ENCODE measurements at regions not wholly inside any gene's neighbourhood (a gene's known extent, or its start where the extent isn't known, plus 50 kb on each side); places are given as distances from the start of the nearest gene placed in this dataset.

DNA sequence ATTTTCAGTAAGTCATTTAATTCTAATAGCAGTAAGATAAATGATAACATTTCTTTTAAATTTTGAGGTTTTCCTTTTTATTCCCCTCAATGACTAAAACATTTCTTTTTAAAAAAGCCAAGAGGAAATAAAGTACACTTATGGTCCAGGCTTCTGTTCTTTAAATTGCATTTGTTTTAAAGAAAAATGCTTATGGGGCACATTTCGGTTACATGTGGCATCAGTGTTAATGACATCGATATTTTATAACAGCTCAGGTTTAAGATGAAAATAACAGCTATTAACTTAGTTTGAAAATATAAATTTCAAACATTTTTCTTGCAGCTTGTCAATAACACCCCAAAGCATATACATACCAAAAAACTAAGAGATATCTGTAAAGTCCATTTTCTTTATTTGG lies 1161.1 kb downstream of the PCDH18 start:
- DNase-seq: no peak

DNA sequence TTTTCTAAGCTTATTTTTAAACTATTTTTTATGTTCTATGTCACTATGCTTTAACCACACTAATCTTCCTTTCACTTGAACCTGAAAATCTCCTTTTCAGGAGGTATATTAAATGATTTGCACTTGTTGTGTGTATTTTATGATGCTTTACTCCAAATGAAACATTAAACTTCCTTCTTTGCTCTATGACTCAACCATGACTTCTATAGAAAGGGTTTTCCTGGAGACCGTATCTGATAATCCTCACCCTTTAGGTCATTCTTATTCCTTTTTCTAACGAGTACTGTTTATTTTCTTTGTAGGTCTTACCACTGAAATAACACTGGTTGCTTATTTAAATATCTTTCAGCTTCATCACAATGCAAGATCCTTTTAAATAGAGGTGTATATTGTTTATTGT lies 1163.2 kb downstream of the PCDH18 start:
- DNase-seq: no peak

DNA sequence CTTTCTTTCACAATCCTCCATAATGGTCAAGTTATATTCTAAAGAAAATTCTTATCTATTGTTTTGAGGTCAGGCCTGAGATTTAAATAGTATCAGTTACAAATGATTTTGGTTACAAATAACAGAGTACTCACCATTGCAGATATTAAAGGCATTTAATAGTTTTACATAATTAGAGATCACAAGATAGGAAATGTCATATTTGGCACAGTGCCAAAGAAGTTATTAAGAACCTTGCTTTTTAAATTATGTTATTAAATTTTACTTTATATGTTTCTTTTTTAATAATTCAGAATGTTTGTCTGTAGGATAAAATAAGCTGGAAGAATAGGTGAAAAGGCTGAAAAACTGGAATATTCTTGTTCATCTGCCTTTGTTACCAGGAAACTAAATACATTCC lies 1174.7 kb downstream of the PCDH18 start:
- no peak for DNase-seq

DNA sequence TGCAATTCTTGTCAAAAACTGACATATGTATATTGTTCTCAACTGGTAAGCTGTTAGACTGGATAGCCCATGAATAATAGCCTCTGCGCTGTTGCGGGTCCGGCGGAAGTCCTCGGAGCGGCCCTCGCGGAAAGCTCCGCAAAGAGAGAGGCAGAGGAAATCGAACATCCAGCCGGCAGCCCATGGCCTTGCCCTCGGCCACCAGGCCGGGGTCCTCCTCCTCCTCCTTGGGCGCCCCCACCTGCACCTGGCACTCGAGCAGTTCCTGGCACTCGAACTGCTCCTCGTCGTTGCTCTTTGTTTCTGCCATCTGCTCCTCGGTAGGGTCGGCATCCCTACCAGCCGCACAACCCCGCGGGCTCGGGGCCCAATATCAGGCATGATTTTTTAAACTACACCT lies 1176.3 kb downstream of the PCDH18 start:
- no peak for DNase-seq

DNA sequence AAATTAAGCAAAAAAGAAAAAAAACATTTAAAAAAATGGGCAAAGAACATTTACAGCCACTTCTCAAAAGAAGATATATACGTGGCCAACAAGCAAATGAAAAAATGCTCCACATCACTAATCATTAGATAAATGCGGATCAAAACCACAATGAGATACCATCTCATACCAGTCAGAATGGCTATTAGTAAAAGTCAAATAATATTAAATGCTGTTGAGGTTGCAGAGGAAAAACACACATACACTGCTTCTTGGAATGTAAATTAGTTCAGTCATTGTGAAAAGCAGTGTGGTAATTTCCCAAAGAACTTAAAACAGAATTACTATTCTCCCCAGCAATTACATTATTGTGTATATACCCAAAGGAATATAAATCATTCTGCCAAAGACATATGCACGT lies 1189.0 kb downstream of the PCDH18 start:
- DNase-seq: no peak

DNA sequence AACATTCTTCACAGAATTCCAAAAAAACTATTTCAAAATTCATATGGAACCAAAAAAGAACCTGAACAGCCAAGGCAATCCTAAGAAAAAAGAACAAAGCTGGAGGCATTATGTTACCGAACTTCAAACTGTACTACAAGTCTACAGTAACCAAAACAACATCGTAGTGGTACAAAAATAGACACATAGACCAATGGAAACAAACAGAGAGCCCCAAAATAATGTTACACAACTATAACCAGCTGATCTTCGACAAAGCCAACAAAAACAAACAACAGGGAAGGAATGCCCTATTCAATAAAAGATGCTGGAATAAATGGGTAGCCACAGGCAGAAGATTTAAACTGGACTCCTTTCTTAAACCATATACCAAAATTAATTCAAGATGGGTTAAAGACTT lies 1189.6 kb downstream of the PCDH18 start:
- no peak for DNase-seq

DNA sequence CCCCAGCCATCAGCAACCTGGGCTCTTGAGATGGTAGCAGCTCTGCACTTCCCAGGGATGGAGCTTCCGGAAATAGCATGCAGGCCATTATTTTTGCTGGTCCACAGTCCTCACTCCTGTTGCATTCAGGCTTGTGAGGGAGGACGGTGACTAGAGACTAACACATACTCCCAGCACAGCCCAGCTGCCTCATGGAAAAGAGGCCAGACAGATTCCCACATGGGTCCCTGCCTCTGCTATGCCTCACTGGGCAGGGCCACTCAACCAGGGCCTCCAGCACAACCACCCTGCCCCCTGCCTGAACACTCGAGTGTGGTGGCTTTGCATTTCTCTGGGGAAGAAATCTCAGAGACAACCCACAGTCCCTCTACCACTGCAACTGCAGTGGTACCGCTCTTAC lies 1195.1 kb downstream of the PCDH18 start:
- DNase-seq: no peak

DNA sequence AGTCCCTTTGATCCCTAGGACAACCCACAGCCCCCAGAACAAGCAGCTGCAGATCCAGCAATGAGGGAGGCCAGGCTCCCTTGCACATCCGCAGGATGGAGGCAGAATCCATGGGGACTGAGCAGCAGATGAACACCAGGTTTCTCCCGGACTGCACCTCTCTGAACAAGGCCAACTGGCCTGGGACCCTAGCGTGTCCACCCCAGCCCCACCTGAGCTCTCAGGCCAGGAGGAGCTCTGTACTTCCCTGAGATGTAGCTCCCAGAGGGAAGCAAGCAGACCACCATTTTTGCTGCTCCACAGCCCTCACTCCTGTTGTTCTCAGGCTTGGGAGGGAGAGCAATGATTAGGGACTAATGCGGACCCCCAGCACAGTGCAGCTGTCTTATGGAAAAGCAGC lies 1195.8 kb downstream of the PCDH18 start:
- DNase-seq: no peak

DNA sequence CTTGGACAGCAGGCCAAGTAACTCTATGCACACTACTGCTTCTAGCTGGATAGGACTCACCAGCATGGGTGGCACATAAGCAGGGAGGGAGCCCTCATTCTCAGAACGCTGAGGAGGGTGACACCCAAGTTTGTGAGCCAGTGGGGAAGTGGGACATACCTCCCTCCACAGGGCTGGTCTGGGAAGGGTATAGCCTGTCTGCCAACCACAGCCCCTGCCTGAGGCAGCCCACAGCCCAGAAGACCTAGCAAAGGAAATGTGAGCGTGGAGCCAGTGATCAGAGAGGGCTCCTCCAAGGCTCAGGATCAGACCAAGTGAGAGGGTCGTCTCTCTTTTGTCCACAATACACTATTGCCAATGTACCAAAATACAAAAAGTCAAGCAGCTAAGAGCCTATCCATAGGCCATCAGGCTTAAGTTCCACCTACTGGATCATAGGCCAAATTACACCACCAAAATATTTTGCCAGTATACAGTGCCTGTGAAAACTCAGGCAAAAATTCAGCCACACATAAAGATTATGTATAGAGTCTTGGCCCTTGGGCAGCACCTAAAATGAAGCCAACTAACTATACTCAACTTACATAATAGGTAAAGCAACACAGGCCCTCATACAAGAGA lies 1203.1 kb downstream of the PCDH18 start:
- no peak for DNase-seq

DNA sequence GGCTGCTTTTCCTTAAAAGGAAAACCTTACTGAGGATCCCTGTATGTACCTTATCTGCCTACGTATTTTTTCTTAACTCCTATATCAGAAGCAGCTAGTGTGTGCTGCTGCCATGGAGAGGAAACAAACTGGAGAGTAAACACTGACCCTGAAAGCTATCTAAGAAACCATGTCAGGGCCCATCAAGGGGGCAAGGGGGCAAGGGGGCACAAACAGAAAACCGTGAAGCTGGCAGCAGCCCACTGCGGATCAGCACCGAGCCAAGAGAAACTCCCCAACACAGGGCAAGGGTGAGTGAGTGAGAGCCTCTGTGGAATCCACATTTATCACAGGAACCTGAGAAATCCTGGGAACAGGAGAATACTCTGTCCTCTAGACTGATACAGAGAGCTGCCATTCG lies 1204.2 kb downstream of the PCDH18 start:
- DNase-seq: no peak

DNA sequence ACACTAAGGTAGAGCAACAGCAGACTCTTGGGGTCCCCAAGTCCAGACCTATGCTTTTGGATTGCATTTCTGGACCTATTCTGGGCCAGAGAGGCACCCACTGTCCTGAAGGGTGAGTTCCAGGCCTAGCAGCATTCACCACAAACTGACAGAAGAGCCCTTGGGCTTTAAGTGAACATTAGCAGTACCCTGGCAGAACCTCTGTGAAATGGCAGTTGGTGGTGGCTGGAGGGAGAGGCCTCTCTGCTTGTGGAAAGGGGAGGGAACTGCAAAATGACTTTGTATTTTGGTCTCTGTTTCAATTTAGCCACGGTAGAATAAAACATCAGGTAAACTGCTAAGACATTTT lies 1211.9 kb downstream of the PCDH18 start:
- no peak for DNase-seq

DNA sequence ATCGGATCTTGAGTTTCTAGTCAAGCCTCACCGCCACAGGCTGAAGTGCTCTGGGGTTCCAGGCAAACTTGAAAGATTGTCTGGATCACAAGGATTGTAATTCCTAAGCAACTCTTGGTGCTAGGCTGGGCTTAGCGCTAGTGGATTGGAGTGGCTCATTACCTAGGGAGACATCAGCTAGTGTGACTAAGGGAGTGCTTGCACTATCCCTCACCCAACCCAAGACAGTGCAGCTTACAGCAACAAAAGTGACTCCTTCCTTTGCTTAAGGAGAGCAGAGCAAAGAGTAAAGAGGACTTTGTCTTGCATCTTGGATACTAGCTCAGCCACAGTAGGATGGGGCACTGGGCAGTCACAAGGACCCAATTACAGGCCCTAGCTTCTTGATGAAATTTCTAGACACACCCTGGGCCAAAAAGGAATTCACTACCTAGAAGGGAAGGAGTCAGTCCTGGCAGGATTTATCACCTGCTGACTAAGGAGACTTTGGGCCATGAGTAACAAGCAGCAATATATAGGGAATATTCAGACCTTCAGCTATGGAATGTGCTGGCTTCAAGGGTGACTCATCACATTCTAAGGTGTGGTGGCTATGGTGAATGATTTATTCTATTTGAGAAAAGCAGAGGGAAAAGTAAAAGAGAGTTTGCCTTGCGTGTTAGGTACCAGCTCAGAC lies 1212.4 kb downstream of the PCDH18 start:
- DNase-seq: no peak

DNA sequence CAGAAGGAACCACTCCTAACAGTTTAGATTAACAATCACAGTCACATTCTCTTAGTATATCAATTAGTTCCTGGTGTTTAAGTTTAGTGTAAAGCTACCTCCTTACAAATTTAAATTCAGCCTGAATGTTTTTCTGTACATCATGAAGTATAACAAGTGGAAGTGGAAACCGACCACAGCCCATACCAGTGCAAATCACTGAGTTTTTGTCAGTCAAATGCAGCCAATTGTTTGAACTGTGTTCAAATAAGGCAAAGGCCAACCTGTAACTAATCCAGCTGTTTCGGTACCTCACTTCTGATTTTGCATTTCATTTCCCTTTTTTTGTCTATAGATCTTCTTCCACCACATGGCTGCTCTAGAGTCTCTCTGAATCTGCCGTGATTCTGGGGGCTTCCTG lies 1215.3 kb downstream of the PCDH18 start:
- no peak for DNase-seq

DNA sequence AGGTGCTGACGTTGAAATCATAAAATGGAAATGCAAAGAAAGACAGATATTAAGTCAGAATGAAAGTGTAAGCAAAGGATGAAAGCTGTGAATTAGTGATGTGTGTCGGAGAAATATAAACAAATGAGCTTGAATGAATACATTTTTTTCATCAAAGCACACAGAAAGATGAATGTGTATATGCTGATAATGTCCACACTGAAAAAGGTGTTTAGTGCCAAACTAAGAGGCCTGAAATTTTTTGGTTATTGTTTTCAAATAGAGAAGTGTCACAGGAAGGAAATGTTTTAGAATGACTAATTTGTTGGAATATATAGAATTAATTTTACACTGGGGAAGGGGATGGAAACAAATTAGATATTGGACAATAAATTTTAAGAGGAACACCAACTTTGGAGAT lies 1217.6 kb downstream of the PCDH18 start:
- no peak for DNase-seq

DNA sequence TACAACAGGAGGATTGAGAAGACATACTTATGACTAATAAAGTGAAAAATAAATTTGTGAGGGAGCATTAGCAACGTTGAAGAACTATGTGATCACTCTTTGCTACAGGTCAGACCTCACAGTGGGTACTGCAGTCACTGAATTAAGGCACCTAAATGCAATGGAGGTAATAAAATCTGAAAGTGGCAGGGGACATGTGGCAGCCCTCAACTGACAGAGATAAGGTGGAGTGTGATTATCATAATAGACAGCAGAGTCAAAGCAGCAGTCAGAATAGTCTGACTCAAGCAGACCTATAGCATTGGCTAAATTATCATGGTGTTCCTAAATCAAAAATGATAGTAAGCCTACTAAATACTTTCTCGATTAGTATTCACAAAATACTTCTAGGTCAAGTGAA lies 1220.5 kb downstream of the PCDH18 start:
- no peak for DNase-seq

DNA sequence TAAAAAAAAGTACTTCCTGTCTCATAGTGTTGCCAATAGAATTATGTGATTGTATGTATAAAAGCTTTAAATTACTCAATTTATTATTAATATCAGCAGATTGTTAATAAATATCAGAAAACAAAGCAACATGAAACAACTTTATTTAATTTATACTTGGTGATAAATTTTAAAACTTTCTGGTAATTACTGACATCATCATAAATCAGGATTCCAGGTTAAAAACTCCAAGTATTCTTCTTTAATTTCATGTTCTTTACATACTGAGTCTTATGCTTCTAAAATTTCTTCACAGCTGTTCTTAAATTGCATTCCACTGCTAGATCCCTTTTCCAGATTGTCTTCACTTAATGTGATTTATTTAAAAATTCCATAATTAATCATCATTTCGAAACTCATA lies 1224.5 kb downstream of the PCDH18 start:
- DNase-seq: no peak

DNA sequence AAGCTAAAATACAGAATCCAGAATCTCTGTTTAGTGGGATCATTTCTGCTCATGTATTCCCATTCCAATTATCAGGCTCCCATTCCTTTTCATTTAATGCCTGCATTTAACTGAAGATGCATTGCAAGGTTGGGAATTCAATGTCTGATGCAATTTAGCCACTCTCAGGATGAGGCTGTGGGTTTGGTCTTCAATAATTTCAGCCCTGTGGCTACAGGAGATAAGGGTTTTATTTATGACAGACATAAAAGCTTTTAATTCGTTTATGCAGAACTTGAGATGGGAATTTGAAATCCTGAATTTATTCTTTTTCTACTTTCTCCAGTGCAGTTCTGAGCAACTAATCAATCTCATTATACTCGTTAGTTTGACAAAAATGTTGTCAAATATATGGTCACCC lies 1225.9 kb downstream of the PCDH18 start:
- no peak for DNase-seq

DNA sequence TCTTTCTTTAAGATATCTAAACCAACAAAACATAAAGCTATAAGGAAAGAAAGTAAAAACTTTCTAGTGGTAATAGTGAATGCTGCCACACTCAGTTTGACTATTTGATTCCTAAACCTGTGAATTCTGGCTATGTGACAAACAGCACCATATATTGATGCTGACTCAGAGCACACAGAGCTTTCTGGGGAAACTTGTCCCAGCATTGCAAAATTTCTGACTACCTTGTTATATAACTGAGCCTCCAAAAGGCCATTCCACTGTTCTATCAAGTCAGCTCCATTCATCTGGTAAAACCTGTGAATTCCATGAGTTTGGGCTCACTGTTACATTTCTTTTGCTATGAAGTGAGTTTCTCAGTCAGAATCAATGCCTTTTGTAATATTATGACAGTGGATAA lies 1229.7 kb downstream of the PCDH18 start:
- no peak for DNase-seq

DNA sequence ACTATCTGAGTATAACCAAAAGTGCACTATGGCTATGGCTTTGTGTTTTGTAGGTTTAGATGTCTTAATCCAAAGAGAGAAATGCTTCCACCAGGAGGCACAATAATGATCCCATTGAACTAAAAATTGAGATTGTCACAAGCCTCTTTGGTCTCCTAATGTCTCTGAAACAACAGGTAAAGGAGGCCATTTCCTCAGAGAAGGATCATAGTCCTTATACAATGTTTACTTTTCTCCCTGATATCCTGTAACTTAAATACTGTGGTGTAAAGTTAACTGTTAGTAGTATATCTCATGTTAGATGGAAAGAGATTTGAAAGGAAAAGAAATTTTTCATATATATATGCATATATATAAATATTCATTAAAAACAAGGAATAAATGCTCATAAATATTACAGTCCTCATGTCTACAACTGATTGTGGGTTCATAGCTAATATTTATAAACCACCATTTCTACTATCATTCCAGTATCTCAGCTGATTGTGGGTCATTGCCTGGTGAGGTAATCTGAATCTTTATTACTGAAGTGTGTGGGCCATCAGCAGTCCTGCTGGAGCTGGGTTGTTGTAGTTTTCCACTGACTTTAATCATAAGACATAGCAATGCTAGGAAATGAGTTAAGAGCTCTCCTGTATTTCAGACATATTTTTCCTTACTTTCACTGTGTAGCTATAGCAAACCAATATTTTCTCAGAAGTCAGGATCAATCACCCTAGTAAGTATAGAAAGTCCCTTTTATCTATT lies 1230.4 kb downstream of the PCDH18 start:
- no peak for DNase-seq

DNA sequence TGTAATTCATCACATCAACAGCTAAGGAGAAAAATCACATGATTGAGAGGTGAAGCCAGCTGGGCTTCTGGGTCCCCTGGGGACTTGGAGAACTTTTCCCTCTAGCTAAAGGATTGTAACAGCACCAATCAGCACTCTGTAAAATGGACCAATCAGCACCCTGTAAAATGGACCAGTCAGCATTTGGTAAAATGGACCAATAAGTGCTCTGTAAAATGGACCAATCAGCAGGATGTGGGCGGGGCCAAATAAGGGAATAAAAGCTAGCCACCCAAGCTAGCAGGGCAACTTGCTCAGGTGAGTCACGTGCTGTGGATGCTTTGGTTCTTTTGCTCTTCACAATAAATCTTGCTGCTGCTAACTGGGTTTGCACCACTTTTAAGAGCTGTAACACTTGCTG lies 1248.3 kb downstream of the PCDH18 start:
- DNase-seq: no peak

DNA sequence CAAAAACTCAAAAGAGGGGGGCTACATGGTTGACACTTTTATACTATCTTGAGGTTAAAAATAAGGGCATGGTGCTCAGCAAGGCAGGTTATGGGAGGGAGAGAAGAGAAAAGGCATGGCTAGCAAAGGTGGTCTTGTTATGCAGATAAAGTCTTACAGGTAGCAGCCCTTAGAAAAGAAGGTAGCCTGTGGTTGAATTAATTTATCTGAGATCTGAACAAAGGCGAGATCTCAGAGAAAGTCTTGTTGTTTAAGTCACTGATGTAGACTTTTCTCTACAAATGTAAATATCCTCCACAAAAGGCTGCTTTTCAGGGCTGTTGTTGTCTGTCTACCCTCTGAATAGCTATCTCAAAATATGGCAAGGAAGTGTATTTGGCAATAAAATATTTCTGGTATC lies 1250.4 kb downstream of the PCDH18 start:
- no peak for DNase-seq

DNA sequence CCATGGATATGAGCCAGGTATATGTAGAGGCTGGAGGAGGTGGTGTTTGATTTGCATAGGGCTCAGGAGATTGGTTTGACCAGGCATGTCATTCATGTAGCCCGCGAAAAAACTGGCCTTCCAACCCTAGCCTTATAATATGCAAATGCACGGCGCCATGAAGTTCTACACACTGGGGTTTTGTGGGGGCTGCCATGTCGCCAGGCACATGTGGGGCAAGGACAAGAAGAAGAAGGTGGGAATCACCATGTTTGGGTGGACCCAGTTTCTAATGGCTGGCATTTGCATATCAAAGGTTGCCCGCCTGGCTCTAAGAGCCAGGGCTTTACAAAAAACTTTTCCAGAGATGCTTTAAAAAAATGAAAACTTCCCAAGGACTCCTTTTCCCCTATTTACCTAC lies 1251.0 kb downstream of the PCDH18 start:
- DNase-seq: no peak

DNA sequence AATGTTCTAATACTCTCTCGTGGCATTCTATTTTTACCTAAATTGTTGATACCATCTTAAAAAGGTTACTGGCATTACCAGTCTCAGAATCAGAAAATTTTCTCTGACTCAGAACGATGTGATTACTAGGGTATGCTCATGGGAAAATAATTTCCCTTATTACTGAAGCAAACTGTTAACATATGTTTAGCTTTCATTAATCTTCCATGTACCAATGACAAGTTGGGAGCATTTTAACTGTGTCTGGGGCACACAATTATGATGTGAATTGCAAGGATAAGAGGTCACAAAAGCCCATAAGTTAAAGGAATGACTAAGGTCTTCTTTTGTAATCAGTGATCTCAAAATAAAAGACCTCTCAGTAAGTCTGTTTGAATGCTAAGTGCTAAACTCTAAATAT lies 1254.6 kb downstream of the PCDH18 start:
- no peak for DNase-seq

DNA sequence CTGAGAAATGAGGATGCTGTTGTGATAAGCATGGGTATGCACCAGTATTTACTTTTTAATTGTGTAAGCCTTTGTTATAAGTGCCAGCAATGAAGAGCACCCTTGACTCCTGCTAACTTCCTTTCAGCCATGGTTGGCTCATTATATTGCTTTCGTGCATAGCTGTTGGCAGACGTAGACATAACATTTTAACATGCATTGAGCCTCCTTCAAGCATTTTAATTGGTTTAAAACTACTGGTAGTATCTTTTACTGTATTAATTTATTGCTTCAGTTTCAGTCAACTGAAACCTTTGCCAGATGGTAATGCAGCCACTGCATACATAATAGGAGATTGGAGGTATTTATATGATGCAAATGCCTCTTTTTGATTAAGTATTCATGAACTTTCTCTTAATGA lies 1285.4 kb downstream of the PCDH18 start:
- DNase-seq: no peak
